Cardiac muscle cell (in vitro differentiated cells and primary cell): ENCODE measurements at regions not wholly inside any gene's neighbourhood (a gene's known extent, or its start where the extent isn't known, plus 50 kb on each side); places are given as distances from the start of the nearest gene placed in this dataset.

Experiments used
- DNase-seq, 2 donors: peaks; one replicate each; pipeline versions ENCODE4 v3.0.0 to v3.0.0-alpha.2; 2010 to 2017; ENCODE audit warnings: low read depth in 1 of 2, low spot score in 1 of 2
- H3K27ac ChIP-seq: fragments of 200-600 bp; sonication (generic); 2 replicates; pipeline ENCODE4 v1.5.1; 2016
- H3K27me3 ChIP-seq: fragments of 200-600 bp; sonication (generic); 2 replicates; pipeline ENCODE4 v1.6.0; 2016; ENCODE audit warnings: control low read depth
- H3K36me3 ChIP-seq: fragments of 200-600 bp; sonication (generic); 2 replicates; pipeline ENCODE4 v1.5.1; 2016; ENCODE audit warnings: control low read depth
- H3K4me1 ChIP-seq: fragments of 200-600 bp; sonication (generic); 2 replicates; pipeline ENCODE4 v1.8.1; 2017; ENCODE audit warnings: low read depth, mild to moderate bottlenecking, mixed run types
- H3K4me3 ChIP-seq: fragments of 200-600 bp; sonication (generic); 2 replicates; pipeline ENCODE4 v1.5.1; 2016; ENCODE audit warnings: mild to moderate bottlenecking
- H3K9me3 ChIP-seq: fragments of 200-600 bp; sonication (generic); 2 replicates; pipeline ENCODE4 v1.5.1; 2017; ENCODE audit warnings: low read depth, mild to moderate bottlenecking, control low read depth
- CTCF ChIP-seq: IDR thresholded peaks from 2 replicates; pipeline ENCODE4 v1.5.1; 2012; ENCODE audit warnings: low read depth, mild to moderate bottlenecking, low read length

- peaks cover 5% of the 10 kb centered on the region for H3K4me1 ChIP-seq
- H3K36me3 ChIP-seq: no peaks in the 10 kb centered on the region
- DNase-seq: peak in 1 of 2 donors; percentile 41
- H3K9me3 ChIP-seq: no peaks in the 10 kb centered on the region
- H3K27ac ChIP-seq: no peak overlapping the region
- TF ChIP-seq CTCF: peak; percentile 6
- no peaks in the 10 kb centered on the region for H3K27me3 ChIP-seq
- H3K4me3 ChIP-seq: no peak overlapping the region
Observed at GRCh38 chr11:112584672-112585071, 324.0 kb upstream of the PLET1 start.

GRCh38 chr11:112587664-112588063, 327.0 kb upstream of the PLET1 start:
- Histone ChIP-seq H3K36me3 (no peaks in the 10 kb centered on the region), H3K9me3 (no peaks in the 10 kb centered on the region), H3K27me3 (no peaks in the 10 kb centered on the region), H3K27ac (no peak overlapping the region), H3K4me3 (no peak overlapping the region), H3K4me1 (peaks cover 9% of the 10 kb centered on the region)
- no peak for TF ChIP-seq CTCF
- no peak for DNase-seq

GRCh38 chr11:112588252-112588694, 327.6 kb upstream of the PLET1 start:
- Histone ChIP-seq H3K9me3 (no peaks in the 10 kb centered on the region), H3K36me3 (no peaks in the 10 kb centered on the region), H3K27me3 (no peaks in the 10 kb centered on the region), H3K4me3 (no peak overlapping the region), H3K4me1 (peaks cover 9% of the 10 kb centered on the region), H3K27ac (no peak overlapping the region)
- TF ChIP-seq CTCF: peak; percentile 75
- DNase-seq: peak; percentile 92

- Histone ChIP-seq H3K36me3 (no peaks in the 10 kb centered on the region), H3K27me3 (no peaks in the 10 kb centered on the region), H3K4me3 (no peak overlapping the region), H3K4me1 (peaks cover 9% of the 10 kb centered on the region), H3K9me3 (no peaks in the 10 kb centered on the region), H3K27ac (no peak overlapping the region)
- no peak for TF ChIP-seq CTCF
- no peak for DNase-seq
Observed at GRCh38 chr11:112589155-112589554, 328.5 kb upstream of the PLET1 start.

- TF ChIP-seq CTCF: no peak
- Histone ChIP-seq H3K9me3 (no peaks in the 10 kb centered on the region), H3K4me1 (peaks cover 9% of the 10 kb centered on the region), H3K36me3 (no peaks in the 10 kb centered on the region), H3K27ac (no peak overlapping the region), H3K27me3 (no peaks in the 10 kb centered on the region), H3K4me3 (no peak overlapping the region)
- no peak for DNase-seq
Observed at GRCh38 chr11:112590764-112591163, 330.1 kb upstream of the PLET1 start.

GRCh38 chr11:112593440-112593839, 332.8 kb upstream of the PLET1 start:
- Histone ChIP-seq H3K9me3 (no peaks in the 10 kb centered on the region), H3K27ac (no peak overlapping the region), H3K4me3 (no peak overlapping the region), H3K36me3 (no peaks in the 10 kb centered on the region), H3K27me3 (no peaks in the 10 kb centered on the region), H3K4me1 (peaks cover 9% of the 10 kb centered on the region)
- TF ChIP-seq CTCF: no peak
- DNase-seq: no peak
